D341Med (cell line): ENCODE measurements at regions not wholly inside any gene's neighbourhood (a gene's known extent, or its start where the extent isn't known, plus 50 kb on each side); places are given as distances from the start of the nearest gene placed in this dataset.
"Not testable (repeated sequence)": the region's sequence is repeated elsewhere in the genome, so short reads cannot be mapped to it uniquely, and the experiment has no call there.

Source experiments
- DNase-seq: peaks from one replicate; pipeline ENCODE4 v3.0.0; 2012; ENCODE audit warnings: low spot score

DNA sequence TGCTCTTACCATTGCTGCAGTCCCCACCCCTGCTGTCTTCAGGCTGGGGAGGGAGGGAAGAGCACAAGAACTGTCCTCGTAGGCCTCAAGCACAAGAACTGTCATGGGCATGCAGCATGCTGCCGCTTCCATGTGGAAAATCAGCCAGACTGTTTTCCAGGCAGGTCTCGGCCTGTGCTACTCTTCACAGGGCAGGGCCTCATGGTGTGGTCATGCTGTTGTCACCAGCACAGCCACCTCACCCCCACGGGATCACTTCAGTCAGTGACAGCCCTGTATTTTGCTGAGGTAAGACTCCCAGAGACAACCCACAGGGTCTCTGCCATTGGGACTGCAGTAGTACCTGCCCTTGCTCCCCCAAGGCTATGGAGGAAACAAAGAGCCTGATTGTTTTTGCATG, 205.3 kb downstream of the NAP1L3 start:
- DNase-seq: no peak

DNA sequence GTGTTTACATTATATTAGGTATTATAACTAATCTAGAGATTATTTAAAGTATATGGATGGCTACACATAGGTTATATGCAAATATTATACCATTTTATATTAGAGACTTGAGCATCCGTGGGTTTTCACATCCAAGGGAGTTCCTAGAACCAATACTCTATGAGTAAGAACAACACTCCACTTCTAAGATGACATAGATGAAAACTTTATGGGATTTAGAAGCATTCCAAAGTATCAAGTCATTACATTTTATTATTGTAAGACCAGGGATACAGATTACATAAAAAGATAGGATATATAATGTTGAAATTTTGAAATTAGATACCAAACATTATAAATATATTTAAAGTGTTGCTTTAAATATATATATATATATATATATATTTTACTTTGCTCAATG, 207.0 kb downstream of the NAP1L3 start:
- no peak for DNase-seq

DNA sequence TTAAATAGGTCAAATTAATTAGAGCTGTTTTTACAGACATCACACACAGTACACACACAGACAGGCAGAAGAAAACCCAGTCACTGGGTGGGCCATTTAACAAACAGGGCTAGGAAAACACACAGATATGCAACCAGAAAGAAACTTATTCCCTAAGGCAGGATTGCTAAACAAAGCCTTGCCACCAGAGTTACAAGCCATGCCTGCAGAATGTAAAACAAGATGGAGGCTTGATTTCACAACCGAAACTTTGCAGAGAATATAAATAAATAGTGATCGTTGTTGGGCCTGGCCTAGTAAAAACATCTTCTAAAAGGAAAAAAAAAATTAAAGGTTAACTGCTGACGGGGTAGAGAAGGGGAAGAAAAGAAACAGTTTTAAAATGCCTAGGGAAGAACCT, 212.3 kb downstream of the NAP1L3 start:
- DNase-seq: no peak

DNA sequence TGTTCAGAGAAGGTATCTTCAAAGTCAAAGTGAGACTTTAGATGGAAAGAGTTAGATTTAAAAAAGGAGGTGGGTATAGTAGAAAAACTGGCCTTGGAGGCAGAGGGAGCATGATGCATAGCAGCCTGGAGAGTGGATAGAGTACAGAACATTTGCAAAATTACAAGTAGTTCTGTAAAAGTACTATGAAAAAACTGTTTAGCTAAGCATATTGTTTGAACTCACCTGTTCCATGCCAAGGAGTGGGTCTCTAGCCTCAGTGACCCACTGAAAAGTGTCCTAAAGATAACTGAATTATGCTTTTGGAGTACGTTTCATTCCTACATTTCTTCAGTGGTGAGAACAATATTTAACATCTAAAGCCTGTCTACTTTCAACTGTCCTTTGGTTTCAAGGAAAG, 218.9 kb downstream of the NAP1L3 start:
- no peak for DNase-seq

DNA sequence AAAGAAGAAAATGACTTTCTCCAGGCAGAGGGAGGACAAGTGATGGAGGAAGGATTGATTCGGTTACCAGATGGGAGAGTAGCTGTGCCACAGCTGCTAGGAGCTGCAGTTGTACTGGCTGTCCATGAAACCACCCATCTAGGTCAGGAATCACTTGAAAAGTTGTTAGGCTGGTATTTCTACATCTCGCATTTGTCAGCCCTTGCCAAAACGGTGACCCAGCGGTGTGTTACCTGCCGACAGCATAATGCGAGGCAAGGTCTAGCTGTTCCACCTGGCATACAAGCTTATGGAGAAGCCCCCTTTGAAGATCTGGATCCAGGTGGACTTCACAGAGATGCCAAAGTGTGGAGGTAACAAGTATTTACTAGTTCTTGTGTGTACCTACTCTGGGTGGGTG, 238.7 kb downstream of the NAP1L3 start:
- DNase-seq: not testable (repeated sequence)

DNA sequence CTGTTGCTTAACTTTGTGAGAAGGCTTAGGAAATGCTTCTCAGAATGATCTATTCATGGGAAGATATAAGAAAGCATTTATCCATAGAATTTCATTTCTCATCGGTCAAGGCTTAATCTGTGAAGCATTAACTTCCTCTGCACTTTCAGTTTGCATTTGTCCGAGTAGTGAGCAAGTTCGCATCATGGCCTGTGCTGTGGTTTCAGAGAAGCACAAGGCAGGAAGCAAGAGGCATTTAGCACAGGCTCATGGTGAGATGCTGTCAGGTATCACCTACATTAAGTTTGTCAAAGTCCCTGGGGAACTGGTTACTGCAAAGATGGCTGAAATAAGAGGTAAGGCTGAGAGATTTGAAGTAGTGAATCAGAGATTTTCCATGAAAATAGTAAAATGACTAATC, 244.9 kb downstream of the NAP1L3 start:
- DNase-seq: no peak

DNA sequence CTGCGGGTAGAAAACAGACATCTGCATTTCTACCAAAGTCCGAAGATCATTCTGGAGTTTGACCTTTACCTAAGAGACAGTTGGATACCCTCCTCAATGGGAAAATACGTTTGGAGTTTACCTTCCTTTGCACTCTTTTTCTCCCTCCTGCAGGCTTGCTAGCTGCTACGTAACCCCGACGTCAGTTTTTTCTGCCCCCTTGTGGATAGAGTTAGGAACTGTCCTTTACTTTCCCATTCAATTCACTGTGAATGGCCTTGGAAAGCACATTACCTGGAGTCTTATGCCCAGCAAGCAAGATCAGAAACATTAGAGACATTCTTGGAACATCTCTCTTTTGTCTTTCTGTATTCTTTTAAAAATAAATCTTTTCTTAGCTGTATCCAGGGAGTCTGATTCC, 250.7 kb downstream of the NAP1L3 start:
- peak; percentile 41 for DNase-seq

DNA sequence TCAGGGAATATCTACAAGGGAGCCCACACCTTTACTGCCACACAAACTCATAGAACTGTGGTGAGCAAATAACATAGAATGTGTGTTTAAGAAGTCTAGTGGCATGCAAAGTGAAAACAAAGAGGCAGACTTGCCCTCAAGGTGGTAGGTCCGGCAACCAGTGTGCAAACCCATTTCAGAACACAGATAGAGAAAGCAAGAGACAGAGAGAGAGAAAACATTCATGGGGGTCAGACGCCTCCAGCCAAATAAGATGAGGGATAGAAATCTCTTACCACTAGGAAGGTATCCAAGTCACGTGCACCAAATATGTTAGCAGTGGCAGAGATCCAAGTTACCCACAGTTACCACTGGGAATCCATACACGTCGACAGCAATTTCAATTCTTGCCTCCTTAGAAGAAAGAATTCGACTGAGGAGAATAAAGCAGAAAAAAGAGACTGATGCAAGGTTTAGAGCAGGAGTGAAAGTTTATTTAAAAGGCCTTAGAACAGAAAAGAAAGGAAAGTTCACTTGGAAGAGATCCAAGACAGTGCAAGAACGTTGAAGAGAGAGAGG, 252.8 kb downstream of the NAP1L3 start:
- no peak for DNase-seq

DNA sequence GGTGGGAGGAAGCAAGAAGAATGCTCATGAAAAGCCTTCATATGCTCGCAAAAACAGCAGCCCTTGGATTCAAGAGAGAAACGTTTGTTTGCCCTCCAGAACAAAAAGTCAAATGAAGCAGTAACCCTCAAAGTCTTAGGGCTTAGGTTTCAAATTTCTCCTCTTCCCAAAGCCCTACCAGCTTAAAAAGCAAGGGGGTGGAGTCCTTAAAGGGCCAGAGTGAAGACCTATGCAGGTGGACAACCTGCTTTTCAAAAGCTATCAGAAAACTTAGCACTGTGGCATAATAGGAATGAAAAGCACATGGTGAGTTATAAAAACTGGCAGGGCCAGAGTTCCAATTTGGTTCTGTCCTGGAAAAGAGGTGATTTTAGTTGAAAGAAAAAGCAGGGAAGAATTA, 253.3 kb downstream of the NAP1L3 start:
- no peak for DNase-seq

DNA sequence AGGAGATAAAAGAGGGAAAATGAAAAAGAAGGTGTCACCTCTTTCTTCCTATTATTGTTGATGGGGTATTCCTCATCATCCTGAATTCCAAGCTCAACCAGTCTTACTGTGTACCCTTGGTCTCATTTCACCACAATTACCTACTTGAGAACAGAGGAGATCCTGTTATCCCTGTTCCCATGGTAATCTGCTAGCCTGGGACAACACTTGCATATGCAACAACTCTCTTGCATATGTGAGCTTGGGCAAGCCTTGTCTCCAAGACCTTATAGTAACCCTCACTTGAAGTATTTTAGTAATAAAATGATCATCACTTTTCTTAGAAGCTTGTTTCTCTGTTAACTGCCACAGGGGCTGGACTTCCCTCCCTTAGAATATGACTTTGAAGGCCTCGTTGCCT, 253.7 kb downstream of the NAP1L3 start:
- no peak for DNase-seq

DNA sequence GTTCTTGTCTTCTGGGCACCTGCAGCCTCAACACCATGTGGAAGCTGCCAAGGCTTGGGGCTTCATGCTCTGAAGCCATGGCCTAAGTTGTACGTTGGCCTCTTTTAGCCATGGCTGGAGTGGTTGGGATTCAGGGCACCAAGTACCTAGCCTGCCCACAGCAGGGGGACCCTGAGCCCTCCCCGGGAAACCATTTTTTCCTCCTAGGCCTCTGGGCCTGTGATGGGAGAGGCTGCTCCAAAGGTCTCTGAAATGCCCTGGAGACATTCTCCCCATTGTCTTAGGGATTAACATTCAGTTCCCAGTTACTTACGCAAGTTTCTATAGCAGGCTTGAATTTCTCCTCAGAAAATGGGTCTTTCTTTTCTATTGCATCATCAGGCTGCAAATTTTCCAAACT, 269.3 kb downstream of the NAP1L3 start:
- no peak for DNase-seq

DNA sequence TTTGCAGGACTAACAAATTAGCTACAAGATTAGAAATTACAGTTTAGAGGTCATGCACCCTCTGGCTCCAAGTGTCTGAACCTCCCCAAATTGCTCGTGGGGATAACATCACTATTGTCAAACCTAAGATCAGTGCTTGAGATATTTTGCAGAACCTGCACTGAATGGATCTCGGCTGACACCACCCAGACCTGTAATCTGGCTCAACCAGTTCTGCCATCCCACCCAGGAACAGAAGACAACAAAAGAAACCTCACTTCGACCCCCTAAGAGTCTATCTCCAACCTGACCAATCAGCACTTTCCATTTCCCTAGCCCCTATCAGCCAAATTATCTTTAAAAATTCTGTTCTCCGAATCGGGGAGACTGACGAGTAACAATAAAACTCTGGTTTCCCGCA, 318.7 kb downstream of the NAP1L3 start:
- no peak for DNase-seq

DNA sequence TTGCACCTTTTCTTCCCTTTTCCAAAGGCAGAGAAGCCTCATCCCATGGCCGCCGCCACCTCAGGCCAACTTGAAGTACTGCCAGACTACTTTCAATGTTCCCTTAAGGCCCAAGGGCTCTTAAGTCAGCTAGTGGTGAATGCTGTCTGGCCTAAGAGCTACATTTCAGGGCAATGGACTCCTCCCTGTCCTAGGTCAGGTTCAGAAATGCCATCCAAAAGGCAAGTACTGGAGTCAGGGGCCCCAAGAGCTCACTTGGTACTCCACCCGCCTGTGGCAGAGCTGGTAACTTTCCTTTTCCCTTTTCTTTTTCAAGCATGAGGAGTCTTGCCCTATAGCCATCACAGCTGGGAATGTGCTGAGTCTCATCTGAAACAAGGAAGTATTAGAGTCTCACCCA, 327.1 kb downstream of the NAP1L3 start:
- no peak for DNase-seq

DNA sequence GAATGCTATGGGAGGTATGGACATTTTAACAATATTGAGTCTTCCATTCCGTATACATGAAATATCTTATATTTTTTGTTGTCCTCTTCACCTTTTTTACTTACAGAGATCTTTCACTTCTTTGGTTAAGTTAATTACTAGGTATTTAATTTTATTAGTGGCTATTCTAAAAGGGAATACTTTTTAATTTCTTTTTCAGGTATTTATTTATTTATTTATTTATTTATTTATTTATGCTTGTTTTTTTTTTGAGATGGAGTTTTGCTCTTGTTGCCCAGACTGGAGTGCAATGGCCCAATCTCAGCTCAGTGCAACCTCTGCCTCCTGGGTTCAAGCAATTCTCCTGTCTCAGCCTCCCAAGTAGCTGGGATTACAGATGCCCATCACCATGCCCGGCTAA, 329.1 kb downstream of the NAP1L3 start:
- DNase-seq: not testable (repeated sequence)

DNA sequence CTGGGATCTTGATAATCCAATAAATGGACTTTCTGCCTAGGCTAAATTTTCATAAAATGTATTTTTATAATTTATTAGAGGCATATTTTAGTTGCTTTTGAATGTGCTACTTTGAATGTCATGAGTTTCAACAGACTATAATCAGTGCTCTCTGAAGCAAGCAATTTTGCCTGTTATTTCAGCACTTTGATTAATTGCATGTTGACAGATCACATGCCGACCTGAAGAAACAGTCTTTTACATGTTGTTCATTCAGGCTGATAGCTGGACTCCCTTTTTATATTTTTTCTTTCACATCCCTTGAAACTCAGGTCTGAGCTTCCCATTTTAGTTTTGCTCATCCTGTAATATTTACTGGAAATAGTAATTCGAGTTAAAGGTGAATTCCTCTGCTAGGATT, 341.0 kb downstream of the NAP1L3 start:
- no peak for DNase-seq

DNA sequence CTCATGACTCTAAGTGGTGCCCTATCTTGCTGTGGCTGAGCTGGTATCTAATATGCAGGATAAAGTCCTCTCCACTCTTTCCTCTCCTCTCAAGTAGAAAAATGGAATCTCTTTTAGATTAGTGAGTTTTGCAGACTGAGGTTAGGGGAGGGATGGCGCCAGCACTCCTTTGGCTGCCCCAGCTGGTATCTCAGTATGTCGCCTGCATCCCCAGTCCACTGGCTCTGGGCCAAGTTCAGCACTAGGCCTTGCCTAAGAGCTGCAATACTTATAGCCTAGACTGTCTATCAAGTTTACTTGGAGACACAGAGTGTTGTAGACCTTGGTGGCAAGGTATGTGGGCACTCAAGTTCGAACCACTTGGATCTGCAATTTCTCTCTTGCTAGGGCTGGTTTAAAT, 351.3 kb downstream of the NAP1L3 start:
- no peak for DNase-seq

DNA sequence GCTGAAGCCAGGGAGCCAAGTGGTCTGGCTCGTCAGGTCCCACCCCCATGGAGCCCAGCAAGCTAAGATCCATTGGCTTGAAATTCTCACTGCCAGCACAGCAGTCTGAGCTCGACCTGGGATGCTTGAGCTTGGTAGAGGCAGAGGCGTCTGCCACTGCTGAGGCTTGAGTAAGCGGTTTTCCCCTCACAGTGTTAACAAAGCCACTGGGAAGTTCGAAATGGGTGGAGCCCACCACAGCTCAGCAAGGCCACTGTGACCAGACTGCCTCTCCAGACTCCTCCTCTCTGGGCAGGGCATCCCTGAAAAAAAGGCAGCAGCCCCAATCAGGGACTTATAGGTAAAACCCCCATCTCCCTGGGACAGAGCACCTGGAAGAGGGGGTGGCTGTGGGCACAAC, 353.8 kb downstream of the NAP1L3 start:
- DNase-seq: no peak
